Astrocyte of the spinal cord (primary cell): ENCODE measurements at regions not wholly inside any gene's neighbourhood (a gene's known extent, or its start where the extent isn't known, plus 50 kb on each side); places are given as distances from the start of the nearest gene placed in this dataset.

ENCODE experiments used
- DNase-seq: peaks from one replicate; pipeline ENCODE4 v3.0.0; 2011; ENCODE audit warnings: low read depth, low spot score
- H3K4me3 ChIP-seq: 2 replicates; pipeline ENCODE4 v1.5.1; 2011; ENCODE audit warnings: low read depth, mild to moderate bottlenecking, low read length, moderate library complexity
- in situ Hi-C: cut with HindIII; loops from 2 replicates; pipeline ENCODE4 v1.10.0; 2017; ENCODE audit warnings: low sequenced_read_pairs
- TF ChIP-seq, protein P1 (sequence below): IDR thresholded peaks from 2 replicates; pipeline ENCODE4 v1.5.1; 2012; ENCODE audit warnings: low read depth, mild to moderate bottlenecking, low read length, inconsistent platforms

DNA sequence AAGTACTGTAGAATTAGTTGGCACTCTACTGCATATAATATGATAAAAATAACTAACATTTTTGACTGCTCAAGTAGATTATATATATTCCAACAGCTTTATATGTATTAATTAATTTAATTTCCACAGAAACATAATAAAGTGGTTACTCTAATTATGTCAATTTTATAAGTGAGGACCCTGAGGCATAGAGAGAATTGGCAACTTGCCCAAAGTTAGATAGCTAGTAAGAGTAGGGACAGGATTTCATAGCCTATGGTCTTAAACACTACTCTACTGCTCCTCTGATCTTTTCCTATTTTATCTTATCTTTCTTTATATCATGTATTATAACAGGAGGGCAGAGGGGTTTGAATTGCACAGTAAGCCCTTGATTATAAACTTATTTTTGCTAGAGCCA is 418.7 kb upstream of the SGO1 start:
- no peak for DNase-seq
- TF ChIP-seq, protein P1, sequence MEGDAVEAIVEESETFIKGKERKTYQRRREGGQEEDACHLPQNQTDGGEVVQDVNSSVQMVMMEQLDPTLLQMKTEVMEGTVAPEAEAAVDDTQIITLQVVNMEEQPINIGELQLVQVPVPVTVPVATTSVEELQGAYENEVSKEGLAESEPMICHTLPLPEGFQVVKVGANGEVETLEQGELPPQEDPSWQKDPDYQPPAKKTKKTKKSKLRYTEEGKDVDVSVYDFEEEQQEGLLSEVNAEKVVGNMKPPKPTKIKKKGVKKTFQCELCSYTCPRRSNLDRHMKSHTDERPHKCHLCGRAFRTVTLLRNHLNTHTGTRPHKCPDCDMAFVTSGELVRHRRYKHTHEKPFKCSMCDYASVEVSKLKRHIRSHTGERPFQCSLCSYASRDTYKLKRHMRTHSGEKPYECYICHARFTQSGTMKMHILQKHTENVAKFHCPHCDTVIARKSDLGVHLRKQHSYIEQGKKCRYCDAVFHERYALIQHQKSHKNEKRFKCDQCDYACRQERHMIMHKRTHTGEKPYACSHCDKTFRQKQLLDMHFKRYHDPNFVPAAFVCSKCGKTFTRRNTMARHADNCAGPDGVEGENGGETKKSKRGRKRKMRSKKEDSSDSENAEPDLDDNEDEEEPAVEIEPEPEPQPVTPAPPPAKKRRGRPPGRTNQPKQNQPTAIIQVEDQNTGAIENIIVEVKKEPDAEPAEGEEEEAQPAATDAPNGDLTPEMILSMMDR, result no peak
- in situ Hi-C loops, result no loop called here
- no peak overlapping the region for H3K4me3 ChIP-seq

DNA sequence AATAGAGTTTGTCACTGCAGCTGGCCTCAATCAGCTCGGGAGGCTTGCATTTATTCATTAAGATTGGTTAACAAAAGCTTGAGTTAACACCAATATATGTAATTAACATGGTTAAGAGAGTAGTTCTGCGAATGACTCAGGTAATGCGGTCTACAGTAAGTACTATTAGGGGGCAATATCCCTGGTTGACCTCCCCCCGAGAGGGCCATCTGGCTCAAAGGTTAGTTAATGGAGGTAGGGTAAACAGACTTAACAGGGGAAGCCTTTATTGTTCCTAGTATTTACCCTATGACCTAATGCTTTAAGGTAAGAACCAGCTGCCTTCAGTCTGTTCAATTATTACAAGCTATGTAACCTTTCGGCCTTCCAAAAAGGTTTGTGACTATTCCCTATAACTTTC is 403.3 kb upstream of the SGO1 start:
- TF ChIP-seq, protein P1, result no peak
- no peak for DNase-seq
- in situ Hi-C loops, result no loop called here
- H3K4me3 ChIP-seq, result no peak overlapping the region

DNA sequence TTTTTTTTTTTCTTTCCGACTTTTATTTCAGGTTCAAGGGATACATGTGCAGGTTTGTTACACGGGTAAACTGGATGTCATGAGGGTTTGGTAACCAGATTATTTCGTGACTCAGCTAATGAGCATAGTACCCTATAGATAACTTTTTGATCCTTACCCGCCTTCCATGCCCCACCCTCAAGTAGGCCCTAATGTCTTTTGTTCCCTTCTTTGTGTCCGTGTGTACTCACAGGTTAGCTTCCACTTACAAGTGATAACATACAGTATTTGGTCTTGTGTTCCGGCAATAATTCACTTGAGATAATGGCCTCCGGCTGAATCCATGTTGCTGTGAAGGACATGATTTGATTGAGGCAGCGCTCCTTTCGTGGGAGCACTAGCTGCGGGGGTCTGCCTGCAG is 402.8 kb upstream of the SGO1 start:
- DNase-seq, result no peak
- TF ChIP-seq, protein P1, result no peak
- in situ Hi-C loops, result no loop called here
- no peak overlapping the region for H3K4me3 ChIP-seq

- TF ChIP-seq, protein P1, result no peak
Observed at GRCh38 chr3:20583648-20584047, 397.6 kb upstream of the SGO1 start.

DNA sequence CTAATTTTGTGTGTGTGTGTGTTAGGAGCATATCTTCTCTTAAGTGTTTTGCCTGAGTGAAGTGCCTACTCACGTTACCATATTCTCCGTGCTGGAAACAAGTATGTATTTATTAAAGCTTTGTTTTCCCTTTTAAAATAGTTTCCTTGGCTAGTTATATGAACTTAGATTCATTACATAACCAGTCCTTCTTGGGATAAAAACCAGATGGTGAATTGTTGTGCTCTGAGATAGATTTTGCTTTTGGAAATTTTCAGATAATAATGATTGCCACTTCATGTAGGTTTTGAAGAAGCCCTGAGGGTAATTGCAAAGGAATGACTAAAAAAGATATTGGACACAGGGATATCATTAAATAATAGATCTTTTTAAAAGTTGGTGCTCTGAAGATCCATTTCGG is 390.2 kb upstream of the SGO1 start:
- TF ChIP-seq, protein P1, result no peak
- H3K4me3 ChIP-seq, result no peak overlapping the region
- in situ Hi-C loops, result no loop called here
- no peak for DNase-seq

More at GRCh38 chr3:20583648-20584047, 397.6 kb upstream of the SGO1 start:
- in situ Hi-C loops, result no loop called here
- H3K4me3 ChIP-seq, result no peak overlapping the region
- DNase-seq, result no peak

GRCh38 chr3:20575146-20575545 is 389.1 kb upstream of the SGO1 start:
- DNase-seq, result peak; percentile 49
- in situ Hi-C loops, result no loop called here
- H3K4me3 ChIP-seq, result no peak overlapping the region
- TF ChIP-seq, protein P1, result no peak

GRCh38 chr3:20574746-20575145 is 388.7 kb upstream of the SGO1 start:
- TF ChIP-seq, protein P1, result no peak
- no peak overlapping the region for H3K4me3 ChIP-seq
- peak; percentile 70 for DNase-seq
- in situ Hi-C loops, result no loop called here
